Ishikawa (cell line): ENCODE measurements at regions not wholly inside any gene's neighbourhood (a gene's known extent, or its start where the extent isn't known, plus 50 kb on each side); places are given as distances from the start of the nearest gene placed in this dataset.

Source experiments
- CEBPB ChIP-seq: IDR thresholded peaks from 2 replicates; pipeline ENCODE4 v1.6.1; 2012
- CREB1 ChIP-seq: IDR thresholded peaks from 2 replicates; pipeline ENCODE4 v1.6.1; 2012; ENCODE audit warnings: low read depth
- EGR1 ChIP-seq: IDR thresholded peaks from 2 replicates; pipeline ENCODE4 v1.6.1; 2012
- EP300 ChIP-seq: IDR thresholded peaks from 2 replicates; pipeline ENCODE4 v1.6.1; 2012; ENCODE audit warnings: borderline replicate concordance
- FOXM1 ChIP-seq: IDR thresholded peaks from 2 replicates; pipeline ENCODE4 v1.6.1; 2012; ENCODE audit warnings: low read depth, borderline replicate concordance
- MAX ChIP-seq: IDR thresholded peaks from 2 replicates; pipeline ENCODE4 v1.6.1; 2012
- NFIC ChIP-seq: IDR thresholded peaks from 2 replicates; pipeline ENCODE4 v1.6.1; 2012
- RAD21 ChIP-seq: IDR thresholded peaks from 2 replicates; pipeline ENCODE4 v1.6.1; 2012; ENCODE audit warnings: low read depth
- REST ChIP-seq: IDR thresholded peaks from 2 replicates; pipeline ENCODE4 v1.6.1; 2012; ENCODE audit warnings: low read depth, mild to moderate bottlenecking
- TAF1 ChIP-seq: IDR thresholded peaks from 2 replicates; pipeline ENCODE4 v1.6.1; 2012; ENCODE audit warnings: low read depth, mild to moderate bottlenecking
- TCF12 ChIP-seq: IDR thresholded peaks from 2 replicates; pipeline ENCODE4 v1.6.1; 2012; ENCODE audit warnings: low read depth
- TEAD4 ChIP-seq: IDR thresholded peaks from 2 replicates; pipeline ENCODE4 v1.6.1; 2012
- USF1 ChIP-seq: IDR thresholded peaks from 2 replicates; pipeline ENCODE4 v1.6.1; 2012
- YY1 ChIP-seq: IDR thresholded peaks from 2 replicates; pipeline ENCODE4 v1.6.1; 2012; ENCODE audit warnings: low read depth
- ZBTB7A ChIP-seq: IDR thresholded peaks from 2 replicates; pipeline ENCODE4 v1.6.1; 2012; ENCODE audit warnings: low read depth

- TF ChIP-seq FOXM1 (no peak), YY1 (no peak)
Observed at GRCh38 chr2:146678516-146678915, 1166.3 kb upstream of the ACVR2A start.

- TF ChIP-seq CEBPB = no peak
Observed at GRCh38 chr2:146677280-146677679, 1167.5 kb upstream of the ACVR2A start.

- TF ChIP-seq TCF12 (no peak), EP300 (no peak), FOXM1 (no peak), EGR1 (no peak), RAD21 (no peak), TAF1 (no peak), NFIC (no peak), REST (no peak), TEAD4 (no peak), MAX (no peak), CREB1 (no peak), ZBTB7A (no peak), YY1 (no peak), CEBPB (no peak), USF1 (no peak)
Observed at GRCh38 chr2:146669735-146670134, 1175.1 kb upstream of the ACVR2A start.

GRCh38 chr2:146666340-146666739, 1178.5 kb upstream of the ACVR2A start:
- TF ChIP-seq CEBPB (no peak), TEAD4 (no peak), TCF12 (no peak), FOXM1 (no peak), CREB1 (no peak), REST (no peak), USF1 (no peak)

GRCh38 chr2:146665800-146666199, 1179.0 kb upstream of the ACVR2A start:
- TF ChIP-seq EP300 = no peak
- no peak for TF ChIP-seq TCF12
- no peak for TF ChIP-seq TAF1
- no peak for TF ChIP-seq CEBPB

- no peak for TF ChIP-seq CEBPB
- peak; percentile 73 for TF ChIP-seq RAD21
Observed at GRCh38 chr2:146661473-146662096, 1183.2 kb upstream of the ACVR2A start.

GRCh38 chr2:146659976-146660375, 1184.9 kb upstream of the ACVR2A start:
- TF ChIP-seq USF1 = no peak

GRCh38 chr2:146652311-146652710, 1192.5 kb upstream of the ACVR2A start:
- TF ChIP-seq TAF1 (no peak), EP300 (no peak), CEBPB (no peak), EGR1 (no peak), TCF12 (no peak), USF1 (no peak), CREB1 (no peak), YY1 (no peak), TEAD4 (no peak), ZBTB7A (no peak), MAX (no peak), FOXM1 (no peak), REST (no peak), RAD21 (no peak), NFIC (no peak)
